GM18499 (cell line): ENCODE measurements at regions not wholly inside any gene's neighbourhood (a gene's known extent, or its start where the extent isn't known, plus 50 kb on each side); places are given as distances from the start of the nearest gene placed in this dataset.
"Not testable (repeated sequence)": the region's sequence is repeated elsewhere in the genome, so short reads cannot be mapped to it uniquely, and the experiment has no call there.

Source experiments
- ATAC-seq: cut with Tn5 transposase; IDR thresholded peaks from one replicate; pipeline ENCODE4 v1.9.1; 2021; ENCODE audit warnings: moderate number of reproducible peaks; ENCODE audit not compliant: insufficient read depth, unreplicated experiment

DNA sequence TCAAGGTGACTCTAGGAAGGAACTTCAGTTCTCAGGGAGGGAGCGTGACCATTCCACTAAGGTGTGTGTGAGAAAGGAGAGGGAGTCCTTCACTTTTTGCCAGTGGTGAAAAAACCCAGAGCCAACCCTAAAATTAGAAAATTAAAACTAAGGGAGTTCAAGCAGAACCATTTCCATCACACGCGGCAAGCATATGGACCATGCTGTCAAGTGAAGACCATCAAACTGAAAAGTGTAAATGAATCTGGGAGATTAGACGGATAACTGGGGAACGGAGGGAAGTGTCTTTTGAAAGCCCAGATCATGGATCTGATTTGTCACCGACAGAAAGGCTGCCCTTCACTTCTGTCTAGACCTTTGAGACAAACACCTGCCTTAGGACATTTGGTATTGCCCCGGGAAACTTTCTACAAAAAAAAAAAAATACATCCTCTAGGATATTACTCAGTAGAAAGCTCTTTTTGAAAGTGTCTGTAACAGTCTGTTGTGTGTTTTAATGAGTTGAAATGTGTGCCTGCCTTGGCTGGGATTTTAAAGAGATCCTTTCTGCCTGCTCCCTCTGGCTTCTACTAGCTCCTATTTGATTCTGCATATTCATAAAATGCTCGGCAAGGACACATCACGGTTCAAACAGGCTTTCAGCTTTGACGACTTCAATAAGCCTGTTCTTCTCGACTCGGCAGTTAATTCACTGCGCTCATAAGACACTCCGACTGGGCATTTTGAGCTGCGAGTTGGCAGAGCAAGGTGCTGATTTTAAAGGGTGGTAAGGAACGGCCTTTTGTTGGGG, 81.4 kb upstream of the ERCC4 start:
- no peak for ATAC-seq

DNA sequence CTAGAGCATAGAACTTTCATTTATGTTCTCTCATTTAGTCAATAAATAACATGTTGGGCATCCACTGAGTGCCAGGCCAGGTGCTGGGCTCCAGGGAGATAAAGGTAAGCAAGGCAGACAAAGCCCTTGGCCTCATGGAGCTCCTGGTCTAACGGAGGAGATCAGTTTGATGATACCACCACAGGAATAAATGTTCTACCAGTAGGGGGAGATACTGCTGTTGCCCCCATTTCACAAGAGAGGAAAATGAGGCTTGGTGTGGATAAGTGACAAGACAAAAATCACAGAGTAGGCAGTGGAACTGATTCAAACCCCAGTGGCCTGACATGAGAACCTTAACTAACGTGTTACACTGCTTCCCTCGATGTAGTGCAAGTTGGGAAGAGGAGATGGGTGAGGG, 80.4 kb upstream of the ERCC4 start:
- ATAC-seq: no peak

DNA sequence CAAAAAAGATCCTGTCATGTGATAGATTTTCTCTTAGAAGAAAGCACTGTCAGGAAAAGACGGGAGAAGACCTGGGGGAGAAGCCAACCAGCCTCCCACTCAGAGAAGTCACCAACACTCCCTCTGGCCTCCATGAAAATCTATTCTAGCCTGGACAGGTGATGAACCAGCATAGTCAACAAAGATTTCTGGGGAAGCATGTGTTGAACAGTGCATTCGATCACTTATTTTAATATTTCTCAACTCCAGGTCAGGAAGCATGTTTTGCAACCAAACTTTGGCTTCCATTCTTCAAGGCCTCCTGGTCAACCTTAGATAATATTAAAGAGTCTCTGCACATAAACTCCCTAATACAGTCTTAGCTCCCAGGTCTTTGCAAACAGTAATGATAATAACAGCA, 74.7 kb upstream of the ERCC4 start:
- ATAC-seq: no peak

DNA sequence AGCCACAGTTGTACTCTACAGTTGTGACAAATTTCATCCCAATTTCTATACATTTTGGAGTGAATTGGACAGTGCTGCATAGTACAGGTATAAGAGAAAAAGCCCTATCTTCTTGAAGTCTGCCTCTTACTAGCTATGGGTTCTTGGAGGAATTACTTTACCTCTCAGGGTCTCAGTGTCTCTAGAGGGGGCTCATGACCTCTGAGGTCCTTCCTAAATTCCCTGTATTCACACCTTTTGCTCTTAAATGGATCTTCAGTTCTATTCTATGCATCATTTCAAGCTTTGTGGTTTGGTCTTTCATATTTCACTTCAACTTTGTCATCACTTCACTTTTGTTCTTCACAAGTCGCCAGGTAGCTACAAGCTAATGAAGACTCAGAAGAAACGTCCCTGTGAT, 71.2 kb upstream of the ERCC4 start:
- no peak for ATAC-seq

DNA sequence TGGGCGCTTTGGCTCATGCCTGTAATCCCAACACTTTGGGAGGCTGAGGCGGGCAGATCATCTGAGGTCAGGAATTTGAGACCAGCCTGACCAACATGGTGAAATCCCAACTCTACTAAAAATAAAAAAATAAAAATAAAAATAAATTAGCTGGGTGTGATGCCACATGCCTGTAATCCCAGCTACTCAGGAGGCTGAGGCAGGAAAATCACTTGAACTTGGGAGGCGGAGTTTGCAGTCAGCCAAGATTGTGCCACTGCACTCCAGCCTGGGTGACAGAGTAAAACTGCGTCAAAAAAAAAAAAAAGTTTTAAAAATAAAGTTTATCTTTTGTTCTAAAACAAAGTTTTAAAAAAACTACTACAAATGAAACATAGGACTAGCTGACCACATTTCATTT, 69.8 kb upstream of the ERCC4 start:
- ATAC-seq: not testable (repeated sequence)

DNA sequence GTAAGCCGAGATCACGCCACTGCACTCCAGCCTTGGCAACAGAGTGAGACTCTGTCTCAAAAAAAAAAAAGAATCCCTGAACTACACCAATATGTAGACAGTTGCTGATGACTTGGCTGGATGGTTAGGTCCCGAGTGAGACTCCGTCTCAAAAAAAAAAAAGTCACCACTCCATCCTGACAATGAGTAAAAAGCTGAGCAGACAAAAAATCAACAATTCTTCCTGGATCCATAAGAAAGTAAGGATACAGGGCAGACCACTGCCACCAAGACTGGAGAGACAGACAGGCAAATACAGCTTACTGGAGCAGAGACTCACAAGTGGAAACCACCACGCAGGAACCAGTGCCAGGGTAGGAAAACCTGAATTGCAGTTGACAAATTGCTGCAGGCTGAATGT, 67.1 kb upstream of the ERCC4 start:
- no peak for ATAC-seq

DNA sequence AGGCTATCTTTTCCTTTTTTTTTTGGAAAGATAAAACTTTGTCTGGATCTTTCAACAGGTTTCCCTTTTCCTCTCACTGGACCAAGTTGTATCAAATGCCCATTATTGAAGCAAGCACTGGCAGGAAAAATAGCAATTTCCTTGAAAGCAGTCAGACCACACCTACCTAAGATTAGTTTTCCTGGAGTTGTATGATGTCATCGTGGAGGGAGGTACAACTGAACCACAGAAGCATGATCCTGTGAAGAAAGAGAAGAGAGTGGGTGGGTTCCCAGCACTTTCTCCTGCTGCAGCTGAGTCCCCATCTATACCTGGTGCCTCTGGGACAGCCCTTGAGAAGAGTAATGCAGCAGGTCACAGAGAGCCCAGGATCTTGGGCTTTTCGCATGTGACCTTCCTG, 63.6 kb upstream of the ERCC4 start:
- ATAC-seq: no peak

DNA sequence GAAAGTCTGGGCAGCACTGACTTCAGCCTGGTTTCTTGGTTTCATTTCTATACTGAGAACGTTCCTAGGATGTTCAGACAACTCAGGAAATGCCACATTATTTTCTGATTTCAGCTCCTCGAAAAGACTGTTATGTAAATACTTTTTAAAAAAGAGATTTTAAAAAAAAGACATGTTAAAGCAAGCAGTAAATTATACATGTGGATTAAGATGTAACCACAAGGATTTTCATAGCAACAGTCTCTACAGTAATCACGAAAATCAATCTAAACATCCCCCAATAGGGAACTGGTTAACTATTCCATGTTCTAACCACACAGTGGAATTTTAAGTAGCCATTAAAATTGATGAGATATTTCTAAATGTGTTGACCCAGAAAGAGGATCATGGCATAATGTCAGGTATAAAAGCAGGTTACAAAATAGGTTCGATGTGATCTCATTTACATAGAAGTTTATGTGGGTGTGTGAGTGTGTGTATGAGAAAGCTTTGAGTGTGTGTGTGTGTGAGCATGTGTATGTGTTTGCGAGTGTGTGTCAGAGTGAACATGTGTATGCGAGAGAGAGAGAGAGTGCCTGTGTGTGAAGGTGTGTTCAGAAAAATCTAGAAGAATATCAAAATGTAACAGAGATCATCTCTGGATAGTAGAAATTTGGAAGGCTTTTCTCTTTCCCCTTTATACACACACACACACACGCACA, 63.0 kb upstream of the ERCC4 start:
- no peak for ATAC-seq

DNA sequence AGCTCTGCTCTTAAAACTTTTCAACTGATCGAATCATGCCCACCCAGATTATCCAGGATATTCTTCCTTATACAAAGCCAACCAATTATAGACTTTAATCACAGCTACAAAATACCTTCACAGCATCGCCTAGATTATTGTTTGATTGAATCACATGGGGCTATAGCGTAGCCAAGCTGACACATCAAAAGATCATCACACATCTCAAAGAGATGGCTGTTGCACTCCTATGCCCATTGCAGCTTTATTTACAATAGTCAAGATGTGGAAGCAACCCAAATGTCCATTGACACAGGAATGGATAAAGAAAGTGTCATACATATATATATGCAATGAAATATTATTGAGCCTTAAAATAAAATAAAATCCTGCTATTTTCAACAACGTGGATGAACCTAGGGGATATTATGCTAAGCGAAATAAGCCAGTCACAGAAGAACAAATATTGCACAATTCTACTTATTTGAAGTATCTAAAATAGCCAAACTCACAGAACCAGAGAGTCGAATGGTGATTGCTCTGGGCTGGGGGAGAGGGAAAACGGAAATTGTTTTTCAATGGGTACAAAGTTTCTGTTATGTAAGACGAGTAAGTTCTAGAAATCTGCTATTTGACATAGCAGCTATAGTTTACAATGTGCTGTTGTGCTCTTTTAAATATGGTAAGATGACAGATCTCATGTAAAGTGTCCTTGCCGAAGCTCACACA, 60.9 kb upstream of the ERCC4 start:
- no peak for ATAC-seq

DNA sequence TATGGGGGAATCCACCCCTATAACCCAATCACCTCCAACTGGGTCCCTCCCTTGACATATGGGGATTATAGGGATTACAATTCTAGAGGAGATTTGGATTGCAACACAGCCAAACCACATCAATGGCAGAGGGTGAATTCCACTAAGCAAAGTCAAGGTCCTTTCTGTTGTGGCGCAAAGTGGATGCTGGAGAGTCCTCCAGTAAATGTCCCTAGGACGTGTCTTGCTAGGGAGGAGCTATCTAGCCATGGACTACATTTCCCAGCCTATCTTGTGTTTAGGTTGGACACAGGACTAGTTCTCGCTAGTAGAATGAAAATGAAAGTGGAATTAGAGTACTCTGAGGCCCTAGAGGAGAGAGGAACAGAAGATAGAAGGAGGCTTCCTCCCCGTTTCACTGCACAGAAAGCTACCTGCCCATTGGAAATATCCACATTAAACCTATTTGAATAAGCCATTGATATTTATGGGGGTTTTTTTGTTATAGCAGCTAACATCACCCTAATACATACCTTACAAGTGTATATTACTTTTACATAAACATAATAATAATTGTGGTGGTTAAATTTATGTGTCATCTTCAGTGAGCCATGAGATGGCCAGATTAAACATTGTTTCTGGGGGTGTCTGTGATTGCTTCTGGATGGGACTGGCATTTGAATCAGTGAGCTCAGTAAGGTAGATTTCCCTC, 56.7 kb upstream of the ERCC4 start:
- no peak for ATAC-seq

DNA sequence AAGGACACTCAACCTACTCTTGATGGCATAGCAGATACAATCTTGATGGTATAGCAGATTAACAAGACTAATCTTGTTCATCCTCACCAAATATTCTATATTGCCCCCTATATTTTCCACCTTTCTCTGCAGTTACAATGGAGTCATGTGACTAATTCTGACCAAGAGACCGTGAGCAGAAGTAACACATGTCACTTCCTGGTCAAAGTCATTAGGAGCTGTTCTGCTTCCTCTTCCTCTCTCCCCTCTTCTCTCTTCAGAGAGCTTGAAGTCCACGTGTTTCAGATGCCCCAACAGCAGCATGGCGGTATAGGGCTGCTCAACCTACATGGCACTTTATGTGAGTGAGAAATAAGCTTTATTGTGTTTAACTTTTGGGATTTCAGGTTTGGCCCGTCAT, 55.3 kb upstream of the ERCC4 start:
- no peak for ATAC-seq

DNA sequence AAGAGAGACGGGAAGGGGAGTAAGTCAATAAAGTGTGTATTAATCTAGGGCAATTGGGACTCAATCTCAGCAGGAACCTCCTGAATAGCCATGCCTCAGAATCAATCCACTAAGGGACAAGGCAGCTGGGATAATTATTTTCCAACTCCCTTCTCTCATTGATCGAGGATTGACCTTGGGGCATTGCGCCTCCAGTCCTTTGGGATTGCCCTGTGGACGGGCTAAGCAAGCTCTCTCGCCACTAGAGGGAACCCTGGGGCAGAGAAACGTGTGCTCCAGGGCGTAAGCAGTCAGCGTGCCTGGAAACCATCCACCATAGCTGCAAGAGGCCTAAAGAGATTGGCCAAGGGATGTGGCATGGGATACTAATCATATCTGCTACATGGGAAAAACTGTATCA, 53.9 kb upstream of the ERCC4 start:
- no peak for ATAC-seq
